OCI-LY3 (cell line): ENCODE measurements at regions not wholly inside any gene's neighbourhood (a gene's known extent, or its start where the extent isn't known, plus 50 kb on each side); places are given as distances from the start of the nearest gene placed in this dataset.

ENCODE experiments used
- CTCF ChIP-seq: fragments of 200-600, 300-600 bp; sonication (generic); IDR thresholded peaks from 2 replicates; pipeline ENCODE4 v1.5.1; 2014; ENCODE audit warnings: antibody characterized with exemption, low read length, low read depth
- EZH2phosphoT487 ChIP-seq: fragments of 200-600 bp; shearing (Covaris generic); IDR thresholded peaks from 2 replicates; pipeline ENCODE4 v1.6.1; 2018; ENCODE audit warnings: antibody characterized with exemption, mixed run types, low read depth

- TF ChIP-seq EZH2phosphoT487 (no peak), CTCF (no peak)
These were observed 298.2 kb upstream of the SATB1 start for GRCh38 chr3:18723206-18723810.
